ENCODE measurements at regions not wholly inside any gene's neighbourhood (a gene's known extent, or its start where the extent isn't known, plus 50 kb on each side); places are given as distances from the start of the nearest gene placed in this dataset.

- TF ChIP-seq CTCF (IDR thresholded peaks at IDR 0.05) (peak; percentile 97), ZFX (IDR thresholded peaks at IDR 0.05; ENCODE audit: borderline replicate concordance) (no peak)
These were observed 52.0 kb upstream of the KCNA1 start for GRCh38 chr12:4857472-4858291.

All from 22Rv1 (cell line).